Testis (tissue), 2 donors: ENCODE measurements at regions not wholly inside any gene's neighbourhood (a gene's known extent, or its start where the extent isn't known, plus 50 kb on each side); places are given as distances from the start of the nearest gene placed in this dataset.
"Not testable (repeated sequence)": the region's sequence is repeated elsewhere in the genome, so short reads cannot be mapped to it uniquely, and the experiment has no call there.

Experiments
- DNase-seq: peaks from one replicate; pipeline ENCODE4 v3.0.0-alpha.2; 2019
- H3K27ac ChIP-seq, 2 donors: fragments of 200-600 bp; sonication (generic); one replicate each; pipeline ENCODE4 v1.5.1; 2019
- H3K27me3 ChIP-seq: fragments of 200-600 bp; sonication (generic); one replicate; pipeline ENCODE4 v1.5.1; 2019
- H3K36me3 ChIP-seq: fragments of 200-600 bp; sonication (generic); one replicate; pipeline ENCODE4 v1.5.1; 2017; ENCODE audit warnings: low read depth; ENCODE audit errors: missing control alignments
- H3K4me1 ChIP-seq: fragments of 200-600 bp; sonication (generic); one replicate; pipeline ENCODE4 v1.5.1; 2019
- H3K4me3 ChIP-seq, 2 donors: fragments of 200-600 bp; sonication (generic); one replicate each; pipeline ENCODE4 v1.5.1; 2017 to 2019
- H3K9me3 ChIP-seq: fragments of 200-600 bp; sonication (generic); one replicate; pipeline ENCODE4 v1.5.1; 2017
- POLR2A ChIP-seq: fragments of 450-650 bp; IDR thresholded peaks from one replicate; pipeline ENCODE4 v1.6.1; 2017; ENCODE audit warnings: antibody characterized with exemption, mild to moderate bottlenecking, moderate library complexity
- WGBS, 2 donors: methylation state at CpG; one replicate each; pipeline ENCODE4 v1.1.5; 2018; 5-methylcytosine and 5-hydroxymethylcytosine counted together
- intact Hi-C: fragments of 100-400 bp; cut with DNase I; formaldehyde crosslinking; loops from one replicate; pipeline ENCODE4 v1.15.1; 2023; ENCODE audit warnings: low total_unique reads
- TF ChIP-seq, protein P1 (sequence below), 3 experiments: fragments of 450-650 bp in 2 of 3; fragments of 200-600 bp in 1 of 3; sonication (generic) in 1 of 3; IDR thresholded peaks; one replicate each; pipeline ENCODE4 v1.5.1; 2016 to 2019; ENCODE audit warnings: antibody characterized with exemption in 3 of 3, mild to moderate bottlenecking in 2 of 3, moderate library complexity in 1 of 3

DNA sequence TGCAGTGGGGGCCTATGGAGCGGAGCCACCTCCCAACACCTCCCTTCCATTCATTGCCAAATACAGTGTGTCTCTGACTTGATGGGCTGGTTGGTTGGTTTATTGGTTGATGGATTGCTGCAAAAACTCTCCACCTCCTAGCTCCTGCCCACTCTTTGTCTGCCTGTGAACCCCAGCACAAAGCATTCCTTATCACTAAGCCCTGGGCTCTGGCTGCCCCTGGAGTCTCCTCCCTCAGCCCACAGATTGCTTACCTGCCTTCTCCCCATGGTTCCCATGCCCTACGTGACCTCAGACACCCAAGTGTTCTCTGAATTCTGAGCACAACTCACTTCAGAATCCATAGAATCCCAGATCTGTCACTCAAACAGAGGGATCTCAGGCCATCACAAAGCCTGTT lies 139.1 kb upstream of the TPM1 start:
- Histone ChIP-seq H3K27me3 (no peaks in the 10 kb centered on the region), H3K4me3 (no peak overlapping the region), H3K27ac (no peak overlapping the region), H3K9me3 (no peaks in the 10 kb centered on the region), H3K36me3 (no peaks in the 10 kb centered on the region), H3K4me1 (no peaks in the 10 kb centered on the region)
- TF ChIP-seq, protein P1, sequence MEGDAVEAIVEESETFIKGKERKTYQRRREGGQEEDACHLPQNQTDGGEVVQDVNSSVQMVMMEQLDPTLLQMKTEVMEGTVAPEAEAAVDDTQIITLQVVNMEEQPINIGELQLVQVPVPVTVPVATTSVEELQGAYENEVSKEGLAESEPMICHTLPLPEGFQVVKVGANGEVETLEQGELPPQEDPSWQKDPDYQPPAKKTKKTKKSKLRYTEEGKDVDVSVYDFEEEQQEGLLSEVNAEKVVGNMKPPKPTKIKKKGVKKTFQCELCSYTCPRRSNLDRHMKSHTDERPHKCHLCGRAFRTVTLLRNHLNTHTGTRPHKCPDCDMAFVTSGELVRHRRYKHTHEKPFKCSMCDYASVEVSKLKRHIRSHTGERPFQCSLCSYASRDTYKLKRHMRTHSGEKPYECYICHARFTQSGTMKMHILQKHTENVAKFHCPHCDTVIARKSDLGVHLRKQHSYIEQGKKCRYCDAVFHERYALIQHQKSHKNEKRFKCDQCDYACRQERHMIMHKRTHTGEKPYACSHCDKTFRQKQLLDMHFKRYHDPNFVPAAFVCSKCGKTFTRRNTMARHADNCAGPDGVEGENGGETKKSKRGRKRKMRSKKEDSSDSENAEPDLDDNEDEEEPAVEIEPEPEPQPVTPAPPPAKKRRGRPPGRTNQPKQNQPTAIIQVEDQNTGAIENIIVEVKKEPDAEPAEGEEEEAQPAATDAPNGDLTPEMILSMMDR (IDR thresholded peaks at IDR 0.05) = no peak
- TF ChIP-seq POLR2A = no peak
- 90 to 100% methylated on average over 2 of the region's 2 CpGs for WGBS, 2 donors
- no peak for DNase-seq
- intact Hi-C loops = no loop called here

DNA sequence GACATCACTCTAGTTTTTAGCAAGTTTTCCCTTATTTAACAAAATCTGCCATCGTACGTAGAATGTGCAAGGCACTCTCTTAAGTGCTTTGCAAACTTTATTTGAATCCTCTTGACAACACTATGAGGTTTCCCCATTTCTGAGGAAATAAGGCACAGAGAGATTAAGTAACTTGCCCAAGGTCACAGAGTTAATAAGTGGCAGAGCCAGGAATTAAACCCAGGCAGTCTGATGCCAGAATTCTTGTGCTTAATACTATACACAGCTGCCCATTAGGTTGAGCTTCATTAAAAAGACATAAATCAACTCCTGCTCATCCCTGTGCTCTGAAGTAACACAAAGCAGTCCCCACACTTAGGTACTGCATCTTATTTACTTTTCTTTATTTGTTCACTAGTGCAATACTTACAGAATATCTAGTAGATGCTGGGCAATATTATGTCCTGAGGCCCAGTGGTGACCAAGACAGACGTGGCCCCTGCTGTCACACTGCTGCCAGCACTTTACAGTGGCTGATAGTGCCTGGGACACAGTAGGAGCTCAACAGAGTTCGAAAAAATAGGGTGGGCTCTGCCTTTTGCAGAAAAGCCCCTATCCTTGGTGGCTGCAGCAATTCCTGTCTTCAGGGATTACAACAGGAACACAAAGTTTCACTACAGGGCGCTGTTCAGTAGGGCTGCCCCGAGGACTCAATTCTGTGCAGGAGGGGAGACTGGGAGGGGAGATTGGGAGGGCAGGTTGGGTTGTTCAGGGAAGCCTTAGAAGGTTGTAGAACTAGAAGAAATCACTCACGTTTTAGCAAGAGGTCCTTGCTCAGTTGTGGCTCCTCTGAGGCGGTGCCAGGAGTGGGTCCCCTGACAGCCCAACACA lies 138.3 kb upstream of the TPM1 start:
- H3K36me3 ChIP-seq = no peaks in the 10 kb centered on the region
- no peaks in the 10 kb centered on the region for H3K27me3 ChIP-seq
- intact Hi-C loops = no loop called here
- no peaks in the 10 kb centered on the region for H3K9me3 ChIP-seq
- no peak overlapping the region for H3K4me3 ChIP-seq
- WGBS, 2 donors = 76 to 87% methylated on average over 7 to 8 of the region's 8 CpGs
- no peak overlapping the region for H3K27ac ChIP-seq
- no peak for TF ChIP-seq POLR2A
- TF ChIP-seq, protein P1 (IDR thresholded peaks at IDR 0.05) = no peak
- no peak for DNase-seq
- H3K4me1 ChIP-seq = no peaks in the 10 kb centered on the region

DNA sequence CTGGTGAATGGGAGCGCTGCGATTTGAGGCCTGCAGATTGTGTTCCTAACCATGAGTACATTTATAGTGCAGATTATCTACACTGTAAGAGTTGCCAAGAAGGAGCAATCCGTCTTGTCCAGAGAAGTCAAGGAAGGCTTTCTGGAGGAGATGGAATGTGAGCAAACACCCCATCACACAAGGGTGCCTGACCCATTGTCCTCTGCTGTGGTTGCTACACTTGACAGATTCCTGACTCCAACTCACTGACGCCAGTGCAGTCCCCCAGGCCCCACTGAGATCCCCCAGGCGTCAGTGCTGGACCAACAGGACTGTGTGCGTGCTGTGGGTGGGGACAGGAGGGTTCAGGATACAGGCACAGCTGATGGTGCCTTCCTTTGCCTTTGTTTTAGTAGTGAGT lies 135.9 kb upstream of the TPM1 start:
- H3K4me3 ChIP-seq = no peak overlapping the region
- TF ChIP-seq POLR2A = no peak
- TF ChIP-seq, protein P1 (IDR thresholded peaks at IDR 0.05) = no peak
- no peaks in the 10 kb centered on the region for H3K4me1 ChIP-seq
- 83 to 94% methylated on average over 6 of the region's 6 CpGs for WGBS, 2 donors
- no peaks in the 10 kb centered on the region for H3K27me3 ChIP-seq
- no peaks in the 10 kb centered on the region for H3K9me3 ChIP-seq
- no peaks in the 10 kb centered on the region for H3K36me3 ChIP-seq
- intact Hi-C loops = no loop called here
- H3K27ac ChIP-seq = no peak overlapping the region
- no peak for DNase-seq

DNA sequence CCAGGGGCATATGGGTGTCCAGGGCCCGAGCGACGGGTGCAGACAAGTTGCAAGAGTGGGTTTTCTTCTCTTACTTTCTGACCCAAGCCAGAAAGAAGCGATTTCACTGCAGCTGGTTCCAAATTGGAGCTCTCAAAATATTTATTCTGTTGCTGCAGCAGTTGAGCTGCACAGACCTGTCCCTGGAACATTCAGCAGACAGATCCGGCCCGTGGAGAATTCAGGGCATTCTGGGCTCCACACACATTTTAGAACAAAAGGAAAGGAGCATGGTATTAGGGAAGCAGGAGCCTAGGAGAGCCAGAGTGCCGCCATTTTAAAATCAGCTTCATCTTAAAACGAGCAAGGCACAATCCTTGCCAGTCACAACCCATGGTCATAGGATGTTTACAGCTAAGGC lies 135.3 kb upstream of the TPM1 start:
- no peak overlapping the region for H3K4me3 ChIP-seq
- H3K9me3 ChIP-seq = no peaks in the 10 kb centered on the region
- H3K36me3 ChIP-seq = no peaks in the 10 kb centered on the region
- no peak for DNase-seq
- TF ChIP-seq, protein P1 (IDR thresholded peaks at IDR 0.05) = no peak
- TF ChIP-seq POLR2A = no peak
- intact Hi-C loops = no loop called here
- no peaks in the 10 kb centered on the region for H3K27me3 ChIP-seq
- H3K4me1 ChIP-seq = no peaks in the 10 kb centered on the region
- WGBS, 2 donors = 77% methylated on average over 8 of the region's 8 CpGs
- H3K27ac ChIP-seq = no peak overlapping the region

DNA sequence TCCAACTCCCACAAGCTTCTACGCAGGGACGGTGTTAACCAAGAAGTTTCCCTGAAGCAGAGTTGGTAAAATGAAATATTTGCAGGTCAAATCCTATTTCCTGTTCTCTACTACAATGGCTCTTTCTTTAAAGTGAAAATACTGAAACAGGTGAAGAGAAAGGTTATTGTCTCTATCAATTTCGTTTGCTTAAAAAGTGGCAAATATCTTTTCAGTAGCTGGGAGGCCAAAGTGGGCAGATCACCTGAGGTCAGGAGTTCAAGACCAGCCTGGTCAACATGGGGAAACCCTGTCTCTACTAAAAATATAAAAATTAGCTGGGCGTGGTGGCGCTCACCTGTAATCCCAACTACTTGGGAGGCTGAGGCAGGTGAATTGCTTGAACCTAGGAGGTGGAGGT lies 134.2 kb upstream of the TPM1 start:
- H3K27ac ChIP-seq, H3K9me3 ChIP-seq, intact Hi-C loops, H3K27me3 ChIP-seq, DNase-seq, H3K36me3 ChIP-seq, H3K4me1 ChIP-seq, H3K4me3 ChIP-seq: not testable (repeated sequence)
- WGBS, 2 donors = 84% methylated on average over 5 of the region's 5 CpGs
